Femur (tissue), 1 donor: ENCODE measurements at regions not wholly inside any gene's neighbourhood (a gene's known extent, or its start where the extent isn't known, plus 50 kb on each side); places are given as distances from the start of the nearest gene placed in this dataset.
"Not testable (repeated sequence)": the region's sequence is repeated elsewhere in the genome, so short reads cannot be mapped to it uniquely, and the experiment has no call there.

ENCODE experiments used
- DNase-seq: peaks from one replicate; pipeline ENCODE4 v3.0.0-alpha.2; 2017

- DNase-seq = not testable (repeated sequence)
Measured at GRCh38 chr2:111484097-111484496, 363.4 kb downstream of the BCL2L11 start.

- DNase-seq = not testable (repeated sequence)
Measured at GRCh38 chr2:111485895-111486294, 365.2 kb downstream of the BCL2L11 start.

GRCh38 chr2:111488451-111488850 is 367.7 kb downstream of the BCL2L11 start:
- not testable (repeated sequence) for DNase-seq

DNA sequence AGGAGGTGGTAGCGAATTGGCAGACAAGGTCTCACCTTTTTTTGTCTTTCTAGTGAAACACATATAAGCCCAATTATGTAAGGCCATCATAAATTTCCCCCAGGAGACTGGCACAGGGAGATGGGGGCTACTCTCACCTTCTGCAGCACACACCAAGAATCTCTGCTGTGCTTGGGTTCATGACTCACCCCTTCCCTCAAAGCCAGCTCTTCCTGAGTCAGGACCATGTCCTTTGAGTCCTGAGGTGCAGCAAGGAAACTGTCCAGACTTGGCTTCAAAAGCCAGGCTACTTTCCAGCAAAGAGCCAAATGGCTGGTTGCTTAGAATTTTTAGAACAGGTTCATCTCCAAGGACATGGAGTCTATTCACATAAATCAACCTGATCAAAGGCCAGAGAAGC is 368.7 kb downstream of the BCL2L11 start:
- not testable (repeated sequence) for DNase-seq

DNA sequence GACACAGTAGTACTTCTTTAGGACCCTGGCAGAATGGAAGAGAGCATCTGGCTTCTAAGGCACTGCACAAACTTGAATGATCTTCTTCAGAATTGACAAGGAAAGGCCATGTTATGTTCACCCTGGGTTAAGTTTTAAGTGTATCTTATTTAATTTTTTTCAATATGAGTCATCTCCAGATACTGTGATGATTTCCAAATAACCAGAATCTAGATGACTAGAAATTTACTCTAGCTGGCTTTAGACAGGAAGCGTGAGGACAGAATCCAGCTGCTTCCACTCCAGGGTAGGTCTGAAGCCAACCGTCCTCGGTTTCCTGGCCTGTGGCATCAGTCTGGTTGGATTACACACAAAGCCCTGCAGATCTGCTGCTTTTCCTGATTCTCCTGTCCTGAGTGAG is 370.5 kb downstream of the BCL2L11 start:
- not testable (repeated sequence) for DNase-seq

DNA sequence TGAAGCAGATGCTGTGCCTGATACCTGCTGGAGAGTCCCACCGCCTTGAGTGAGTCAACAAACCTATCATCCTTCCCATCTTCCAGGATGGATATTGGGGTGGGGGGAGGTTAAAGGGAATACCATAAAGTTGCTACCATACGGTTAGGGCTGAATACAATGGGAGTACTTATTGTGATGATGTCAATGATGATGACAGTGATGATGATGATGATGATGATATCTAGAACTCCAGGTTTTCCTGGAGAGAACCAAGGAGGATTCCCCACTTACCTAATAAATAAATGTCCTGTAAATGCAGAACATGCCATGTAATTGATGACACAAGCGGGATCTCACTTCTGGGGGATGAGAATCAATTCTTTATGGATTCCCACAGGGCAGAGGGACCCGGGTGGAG is 370.9 kb downstream of the BCL2L11 start:
- DNase-seq = not testable (repeated sequence)

- not testable (repeated sequence) for DNase-seq
Measured at GRCh38 chr2:111492995-111493719, 372.4 kb downstream of the BCL2L11 start.

DNA sequence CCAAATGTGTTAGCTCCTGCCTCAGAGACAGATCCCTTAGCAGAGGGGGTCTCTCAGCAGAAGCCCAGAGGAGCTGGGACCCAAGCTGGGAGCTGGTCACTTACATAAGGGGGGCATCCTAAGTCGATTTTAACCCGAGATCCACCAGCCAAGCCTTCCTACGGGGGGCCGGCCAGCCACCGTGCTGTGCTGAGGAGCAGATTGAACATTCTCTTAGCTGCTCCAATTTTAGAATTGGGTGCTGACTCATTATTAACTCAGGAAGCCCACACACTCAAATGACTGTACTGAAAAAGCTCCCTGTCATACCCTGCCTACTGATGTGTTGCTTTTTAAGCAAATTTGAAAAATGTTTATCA is 373.0 kb downstream of the BCL2L11 start:
- not testable (repeated sequence) for DNase-seq

DNA sequence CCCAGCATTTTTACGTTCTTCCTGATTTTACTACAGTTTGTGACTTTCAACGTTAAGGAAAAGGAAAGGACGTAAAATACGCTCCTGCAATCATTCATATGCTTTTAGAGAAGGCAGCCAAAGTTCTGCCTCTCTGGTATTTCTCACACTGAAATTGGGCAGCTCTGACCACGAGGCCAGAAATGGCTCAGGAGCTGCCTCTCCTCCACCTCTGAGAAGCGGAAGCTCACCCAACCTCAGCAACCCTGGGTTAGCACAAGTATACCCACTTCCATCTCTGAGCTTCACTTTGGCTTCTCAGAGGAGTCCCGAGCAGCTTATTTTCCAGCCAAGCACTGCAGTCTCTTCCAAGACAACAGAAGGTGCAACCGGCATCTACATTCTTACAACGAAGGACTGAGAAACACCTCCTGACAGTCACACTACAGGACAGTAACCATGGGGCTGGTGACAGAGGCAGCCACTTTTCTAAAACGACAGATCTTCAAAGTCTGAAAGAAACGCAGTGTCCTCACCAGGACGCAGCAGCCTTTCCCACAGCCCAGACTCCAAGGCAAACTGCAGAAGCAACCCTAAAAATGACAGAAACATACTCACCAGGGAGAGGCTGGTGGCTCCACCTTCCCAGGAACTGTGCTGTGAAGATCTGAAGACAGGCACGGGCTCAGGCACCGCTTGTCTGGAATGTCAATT is 373.7 kb downstream of the BCL2L11 start:
- DNase-seq = not testable (repeated sequence)

DNA sequence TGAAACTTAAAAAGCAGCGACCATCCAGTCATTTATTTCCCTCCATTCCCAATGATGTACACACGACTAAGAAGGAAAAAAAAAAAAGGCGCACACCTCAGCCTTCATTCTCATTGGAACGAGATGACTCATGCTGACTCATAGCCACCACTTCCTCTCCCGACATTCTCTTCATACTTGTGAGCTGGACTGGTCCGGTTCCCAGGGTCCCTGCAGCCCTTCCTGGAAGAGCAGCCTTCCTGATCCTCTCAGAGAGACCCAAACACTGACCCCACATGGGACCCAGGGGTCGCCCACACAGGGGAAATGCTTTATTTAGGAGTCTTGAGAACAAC is 374.2 kb downstream of the BCL2L11 start:
- not testable (repeated sequence) for DNase-seq

DNA sequence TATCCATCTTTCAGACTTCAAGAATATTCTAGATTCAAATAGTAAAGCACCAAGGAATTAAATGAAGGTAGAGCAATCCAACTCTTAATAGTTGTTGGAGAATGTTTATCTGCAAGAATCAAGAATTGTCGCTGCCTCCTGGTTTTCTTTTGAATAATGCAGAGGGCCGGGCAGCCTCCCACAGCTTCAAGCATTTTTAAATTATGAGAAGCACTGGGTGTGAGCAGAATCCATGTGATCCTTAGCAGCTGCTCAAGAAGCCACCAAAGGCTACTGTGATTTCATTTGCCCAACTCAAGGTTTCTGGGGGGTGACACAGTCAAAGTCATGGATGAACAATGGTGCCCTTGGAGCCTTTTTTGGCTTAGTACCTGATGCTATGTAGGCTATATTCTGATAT is 374.9 kb downstream of the BCL2L11 start:
- not testable (repeated sequence) for DNase-seq

GRCh38 chr2:111496176-111496575 is 375.5 kb downstream of the BCL2L11 start:
- DNase-seq = not testable (repeated sequence)

GRCh38 chr2:111496860-111497259 is 376.1 kb downstream of the BCL2L11 start:
- DNase-seq = not testable (repeated sequence)

GRCh38 chr2:111497270-111497669 is 376.6 kb downstream of the BCL2L11 start:
- not testable (repeated sequence) for DNase-seq

DNA sequence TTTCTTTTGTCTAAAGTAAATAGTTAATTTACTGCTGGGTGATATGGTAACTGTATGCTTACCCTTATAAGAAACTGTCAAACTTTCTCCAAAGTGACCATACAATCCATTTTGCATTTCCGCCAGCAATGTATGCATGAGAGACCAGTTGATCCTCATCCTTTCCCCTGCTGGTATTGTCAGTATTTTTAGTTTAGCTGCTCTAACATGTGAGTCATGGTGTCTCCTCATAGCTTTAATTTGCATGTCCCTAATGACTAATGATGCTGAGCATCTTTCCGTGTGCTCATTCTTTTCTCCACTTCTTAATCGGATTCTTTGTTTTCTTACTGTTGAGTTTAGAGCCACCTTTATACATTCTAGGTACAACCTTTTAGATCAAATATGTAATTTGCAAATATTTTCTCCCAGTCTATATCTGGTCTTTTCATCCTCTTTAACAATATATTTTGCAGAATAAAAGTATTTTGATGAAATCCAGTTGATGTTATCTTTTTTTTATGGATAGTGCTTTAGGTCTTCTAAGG is 379.9 kb downstream of the BCL2L11 start:
- DNase-seq = not testable (repeated sequence)

- not testable (repeated sequence) for DNase-seq
Measured at GRCh38 chr2:111503844-111504570, 380.0 kb downstream of the ANAPC1 start.

DNA sequence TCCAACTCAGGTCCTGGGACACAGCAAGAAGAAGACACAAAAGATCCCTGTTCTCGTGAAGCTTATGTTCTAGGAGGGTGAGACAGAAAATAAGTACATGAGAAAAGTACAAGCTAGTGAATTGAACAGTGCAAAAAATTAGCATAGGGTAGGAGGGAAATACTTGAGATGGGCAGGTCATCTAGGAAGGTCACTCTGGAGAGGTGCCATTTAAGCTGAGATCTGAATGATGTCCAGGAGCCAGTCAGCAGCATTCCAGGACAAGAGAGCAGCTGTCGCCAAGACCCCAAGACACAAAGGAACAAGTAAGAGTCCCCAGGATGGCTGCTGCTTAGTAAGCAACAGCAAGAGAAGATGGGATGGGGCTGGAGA is 379.4 kb downstream of the ANAPC1 start:
- DNase-seq = not testable (repeated sequence)

DNA sequence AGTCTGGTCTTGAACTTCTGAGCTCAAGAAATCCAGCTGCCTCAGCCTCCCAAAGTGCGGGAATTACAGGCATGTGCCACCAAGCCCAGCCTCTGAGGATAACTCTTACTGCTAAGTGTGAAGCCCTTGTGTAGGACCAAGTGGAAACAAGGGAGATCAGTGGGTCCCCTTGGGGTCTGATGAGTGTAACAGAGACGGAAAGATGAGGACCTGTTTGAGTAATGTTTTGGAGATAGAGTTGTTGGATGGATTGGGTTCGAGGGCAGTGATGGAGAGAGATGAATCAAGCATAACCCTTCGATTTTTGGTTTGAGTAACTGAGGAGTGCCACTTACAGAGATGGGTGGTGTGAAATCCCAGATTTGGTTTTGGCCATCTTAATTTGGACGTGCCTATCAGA is 378.7 kb downstream of the ANAPC1 start:
- DNase-seq = not testable (repeated sequence)

GRCh38 chr2:111506936-111507335 is 377.1 kb downstream of the ANAPC1 start:
- DNase-seq = not testable (repeated sequence)

- DNase-seq = not testable (repeated sequence)
Measured at GRCh38 chr2:111509225-111509869, 374.6 kb downstream of the ANAPC1 start.

- not testable (repeated sequence) for DNase-seq
Measured at GRCh38 chr2:111510384-111510783, 373.6 kb downstream of the ANAPC1 start.

GRCh38 chr2:111511062-111511461 is 372.9 kb downstream of the ANAPC1 start:
- DNase-seq = not testable (repeated sequence)

- not testable (repeated sequence) for DNase-seq
Measured at GRCh38 chr2:111512378-111512777, 371.6 kb downstream of the ANAPC1 start.
